ENCODE measurements at regions not wholly inside any gene's neighbourhood (a gene's known extent, or its start where the extent isn't known, plus 50 kb on each side); places are given as distances from the start of the nearest gene placed in this dataset.

DNA sequence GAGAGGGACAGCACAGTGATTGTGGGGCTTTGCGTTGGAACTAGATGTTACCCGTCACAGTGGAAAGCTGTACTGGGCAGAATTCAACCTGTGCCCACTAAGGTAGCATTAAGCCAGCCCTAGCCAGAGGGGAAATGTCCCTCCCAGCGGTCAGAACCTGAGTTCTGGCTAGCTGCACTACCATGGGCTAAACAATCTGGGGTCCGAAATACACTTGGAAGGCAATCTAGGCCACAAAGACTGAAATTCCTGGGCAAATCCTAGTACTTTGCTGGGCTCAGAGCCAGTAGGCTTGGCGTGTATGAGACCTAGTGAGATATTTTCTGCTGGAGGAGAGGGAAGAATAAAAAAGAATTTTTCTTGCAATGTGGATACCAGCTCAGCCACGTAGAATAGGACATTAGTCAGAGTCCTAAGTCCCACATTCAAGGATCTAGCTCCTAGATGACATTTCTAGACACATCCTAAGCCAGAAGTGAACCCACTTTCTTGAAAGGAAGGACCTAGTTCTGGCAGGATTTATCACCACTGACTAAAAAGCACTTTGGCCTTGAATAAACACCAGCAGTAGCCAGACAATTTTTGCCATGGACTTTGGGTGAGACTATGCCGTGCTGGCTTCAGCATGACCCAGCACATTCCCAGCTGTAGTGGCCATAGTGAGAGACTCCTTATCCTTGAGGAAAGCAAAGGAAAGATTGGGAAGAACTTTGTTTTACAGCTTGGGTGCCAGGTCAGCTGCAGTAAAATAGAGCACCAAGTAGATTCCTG is 618.0 kb downstream of the BRINP1 start:
- TF ChIP-seq, protein P1, sequence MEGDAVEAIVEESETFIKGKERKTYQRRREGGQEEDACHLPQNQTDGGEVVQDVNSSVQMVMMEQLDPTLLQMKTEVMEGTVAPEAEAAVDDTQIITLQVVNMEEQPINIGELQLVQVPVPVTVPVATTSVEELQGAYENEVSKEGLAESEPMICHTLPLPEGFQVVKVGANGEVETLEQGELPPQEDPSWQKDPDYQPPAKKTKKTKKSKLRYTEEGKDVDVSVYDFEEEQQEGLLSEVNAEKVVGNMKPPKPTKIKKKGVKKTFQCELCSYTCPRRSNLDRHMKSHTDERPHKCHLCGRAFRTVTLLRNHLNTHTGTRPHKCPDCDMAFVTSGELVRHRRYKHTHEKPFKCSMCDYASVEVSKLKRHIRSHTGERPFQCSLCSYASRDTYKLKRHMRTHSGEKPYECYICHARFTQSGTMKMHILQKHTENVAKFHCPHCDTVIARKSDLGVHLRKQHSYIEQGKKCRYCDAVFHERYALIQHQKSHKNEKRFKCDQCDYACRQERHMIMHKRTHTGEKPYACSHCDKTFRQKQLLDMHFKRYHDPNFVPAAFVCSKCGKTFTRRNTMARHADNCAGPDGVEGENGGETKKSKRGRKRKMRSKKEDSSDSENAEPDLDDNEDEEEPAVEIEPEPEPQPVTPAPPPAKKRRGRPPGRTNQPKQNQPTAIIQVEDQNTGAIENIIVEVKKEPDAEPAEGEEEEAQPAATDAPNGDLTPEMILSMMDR (conservative IDR thresholded peaks at IDR 0.05; ENCODE audit: low read length): no peak
- no peak for TF ChIP-seq EZH2phosphoT487 (IDR thresholded peaks at IDR 0.05; ENCODE audit: borderline replicate concordance)
